Umbilical cord (tissue), 1 donor: ENCODE measurements at regions not wholly inside any gene's neighbourhood (a gene's known extent, or its start where the extent isn't known, plus 50 kb on each side); places are given as distances from the start of the nearest gene placed in this dataset.
"Not testable (repeated sequence)": the region's sequence is repeated elsewhere in the genome, so short reads cannot be mapped to it uniquely, and the experiment has no call there.

Experiments
- DNase-seq: peaks from one replicate; pipeline ENCODE4 v3.0.0-alpha.2; 2015; ENCODE audit warnings: low spot score

- DNase-seq, result no peak
Measured at GRCh38 chr9:82445556-82445955, 457.0 kb downstream of the SPATA31D1 start.

- no peak for DNase-seq
Measured at GRCh38 chr9:82447343-82447742, 458.8 kb downstream of the SPATA31D1 start.

DNA sequence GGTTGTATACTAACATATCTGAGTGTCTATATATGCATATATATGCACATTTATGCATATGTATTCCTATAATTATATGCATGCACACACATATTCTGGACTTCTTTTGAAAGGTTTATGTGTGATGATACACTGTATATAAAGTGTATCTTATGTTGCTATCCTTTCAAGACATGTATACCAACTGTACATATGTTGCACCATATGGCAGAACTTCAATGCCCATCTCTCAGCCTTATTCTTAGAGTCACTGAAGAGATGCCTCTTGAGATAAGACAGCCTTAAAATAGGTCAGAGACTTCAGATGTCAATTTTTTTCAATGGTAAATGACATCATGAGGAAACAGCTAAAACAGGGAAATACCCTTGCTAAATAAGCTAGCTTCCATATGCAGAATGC is 461.4 kb downstream of the SPATA31D1 start:
- DNase-seq, result no peak

DNA sequence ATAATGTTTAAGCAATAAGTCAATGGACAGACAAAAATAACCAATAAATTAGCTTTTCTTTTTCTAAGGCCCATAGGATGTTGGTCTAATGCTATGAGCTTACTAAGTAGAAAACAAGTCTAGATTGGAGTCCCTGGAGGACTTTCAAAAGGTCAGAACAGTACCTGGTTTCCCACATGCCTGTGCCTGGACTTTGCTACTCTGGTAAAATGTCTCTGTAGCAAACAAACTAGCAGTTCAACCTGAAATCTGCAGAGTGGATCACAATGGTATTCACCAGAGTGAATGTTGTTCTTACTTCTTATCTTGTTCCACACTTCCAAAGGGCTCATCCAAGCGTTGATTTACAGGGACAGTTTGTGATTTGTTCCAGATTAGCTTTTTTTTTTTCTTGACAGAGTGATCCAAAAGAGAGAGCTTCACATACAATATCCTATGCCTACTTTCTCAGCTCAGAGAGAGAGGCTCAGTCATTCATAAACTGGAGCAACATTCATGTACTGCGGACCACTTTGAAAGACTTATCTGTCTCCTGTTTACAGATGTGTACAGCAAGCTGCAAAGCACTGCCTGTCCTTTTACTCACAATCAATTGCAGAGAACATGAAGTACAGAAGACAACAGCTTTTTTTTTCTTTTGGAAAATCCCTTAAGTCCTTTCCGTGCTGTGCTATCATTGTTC is 466.1 kb downstream of the SPATA31D1 start:
- peak; percentile 11 for DNase-seq

- peak; percentile 12 for DNase-seq
Measured at GRCh38 chr9:82456642-82457041, 468.1 kb downstream of the SPATA31D1 start.

- no peak for DNase-seq
Measured at GRCh38 chr9:82457298-82457697, 468.7 kb downstream of the SPATA31D1 start.

DNA sequence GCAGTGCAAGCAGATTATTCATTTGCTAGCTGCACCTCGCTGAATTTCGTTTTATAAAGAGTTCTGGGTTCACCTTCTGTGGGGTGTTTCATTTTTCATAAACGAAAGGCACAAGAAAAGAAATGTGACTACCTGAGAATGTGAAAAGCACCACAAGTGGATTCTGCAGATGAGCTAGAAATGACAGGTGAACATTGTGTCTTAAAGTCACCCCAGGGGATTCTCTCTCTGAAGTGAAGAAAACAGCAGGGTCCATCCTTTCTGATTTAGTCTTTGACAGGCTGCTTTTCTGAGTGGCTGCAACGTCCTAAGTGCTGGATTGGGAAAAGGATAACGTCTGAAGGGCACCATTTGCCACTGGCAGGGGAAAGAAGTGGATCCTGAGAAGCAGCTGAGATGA is 469.3 kb downstream of the SPATA31D1 start:
- no peak for DNase-seq

GRCh38 chr9:82458296-82458695 is 469.7 kb downstream of the SPATA31D1 start:
- DNase-seq, result peak; percentile 15

DNA sequence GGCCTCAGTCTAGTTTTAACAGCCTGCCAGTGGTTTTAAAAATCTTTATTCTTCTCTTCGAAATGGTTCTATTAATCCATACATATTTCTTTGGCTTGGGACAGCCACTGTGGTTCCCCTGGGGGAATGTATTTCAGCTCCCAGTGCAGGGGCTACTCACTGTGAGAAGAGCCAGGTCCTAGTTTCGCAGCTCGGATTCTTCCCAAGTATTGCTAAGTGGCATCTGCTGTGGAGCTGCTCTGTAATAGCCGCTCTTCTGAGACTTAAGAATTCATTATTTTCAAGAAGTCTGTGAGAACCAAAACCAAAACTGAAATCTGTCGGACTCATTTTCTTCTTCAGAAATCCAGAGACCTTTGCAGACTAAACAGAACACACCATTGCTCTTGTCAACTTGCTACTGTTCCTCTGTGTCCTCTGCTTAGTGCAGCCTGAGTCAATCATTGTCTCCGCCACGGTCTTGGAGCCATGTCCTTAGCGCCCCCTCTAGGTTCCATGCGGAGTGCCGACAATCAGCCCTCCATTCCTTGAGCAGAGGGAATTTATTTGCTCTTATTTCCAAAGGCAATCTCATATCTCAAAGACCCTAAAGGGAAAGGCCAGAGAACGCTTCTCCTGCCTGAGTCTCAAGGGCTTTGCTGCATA is 478.2 kb downstream of the SPATA31D1 start:
- peak; percentile 35 for DNase-seq

DNA sequence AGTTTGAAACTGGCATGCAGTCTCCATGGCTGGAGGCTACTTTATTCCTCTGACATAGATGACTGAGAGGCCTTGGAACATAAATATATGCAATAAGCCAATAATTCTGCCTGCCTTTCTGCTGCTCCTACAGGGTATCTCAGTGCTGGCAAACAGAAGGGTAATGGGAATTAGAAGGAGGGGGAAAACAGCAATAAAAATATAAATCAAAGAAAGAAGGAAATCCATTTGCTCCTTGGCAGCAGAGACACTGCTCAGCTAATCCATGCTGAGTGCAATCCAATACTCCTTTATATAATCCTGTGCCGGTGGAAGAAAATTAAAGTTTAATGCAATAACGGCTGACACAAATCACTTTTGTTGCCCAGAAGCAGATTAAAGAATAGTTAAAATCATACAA is 478.9 kb downstream of the SPATA31D1 start:
- DNase-seq, result peak; percentile 80

GRCh38 chr9:82474235-82474634 is 485.7 kb downstream of the SPATA31D1 start:
- DNase-seq, result no peak

DNA sequence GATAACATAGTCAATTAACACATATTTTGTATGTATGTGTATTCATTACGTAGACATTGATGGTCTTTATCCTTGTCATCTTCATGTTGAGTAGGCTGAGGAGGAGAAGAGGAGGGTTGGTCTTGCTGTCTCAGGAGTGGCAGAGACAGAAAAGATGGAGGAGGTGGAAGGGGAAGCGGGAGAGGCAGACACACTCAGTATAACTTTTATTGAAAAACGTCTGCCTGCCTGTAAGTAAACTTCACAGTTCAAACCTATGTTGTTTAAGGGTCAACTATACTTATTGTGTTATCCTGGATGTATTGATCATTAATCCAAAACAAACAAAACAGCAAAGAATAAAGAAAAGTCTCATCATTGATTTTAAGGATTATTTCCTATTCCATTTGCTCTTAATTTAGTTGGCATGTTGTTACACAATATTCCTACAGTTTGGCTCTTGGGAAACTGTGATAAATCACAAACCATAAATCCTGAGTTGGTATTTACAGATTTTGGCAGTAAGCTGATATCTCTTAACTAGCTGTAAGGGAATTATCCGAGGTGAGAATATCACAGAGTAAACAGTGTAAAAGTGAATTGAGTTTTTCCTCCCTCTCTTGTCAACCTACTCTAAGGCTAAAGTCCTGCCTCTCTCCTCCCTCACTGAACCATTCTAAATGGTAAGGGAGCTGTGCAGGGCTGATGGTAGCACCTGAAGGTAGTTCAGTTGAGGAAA is 487.2 kb downstream of the SPATA31D1 start:
- DNase-seq, result no peak

DNA sequence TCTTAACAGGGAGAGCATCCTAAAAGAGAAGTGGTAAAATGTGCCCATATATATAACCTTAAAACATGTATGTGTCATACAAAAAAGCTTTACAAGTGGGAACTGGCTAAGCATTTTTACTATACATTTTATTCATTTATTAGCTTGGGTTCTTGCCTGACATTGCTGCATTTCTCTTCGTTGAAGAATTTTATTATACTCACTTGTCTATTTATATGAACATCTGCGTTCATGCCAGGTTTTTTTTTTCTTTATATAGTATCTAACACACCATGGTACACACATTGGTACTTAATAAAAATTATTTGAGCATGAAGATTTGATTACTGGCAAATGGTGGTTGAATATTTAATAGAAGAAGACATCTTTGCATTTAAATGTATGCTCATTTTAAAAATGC is 492.3 kb downstream of the SPATA31D1 start:
- no peak for DNase-seq

DNA sequence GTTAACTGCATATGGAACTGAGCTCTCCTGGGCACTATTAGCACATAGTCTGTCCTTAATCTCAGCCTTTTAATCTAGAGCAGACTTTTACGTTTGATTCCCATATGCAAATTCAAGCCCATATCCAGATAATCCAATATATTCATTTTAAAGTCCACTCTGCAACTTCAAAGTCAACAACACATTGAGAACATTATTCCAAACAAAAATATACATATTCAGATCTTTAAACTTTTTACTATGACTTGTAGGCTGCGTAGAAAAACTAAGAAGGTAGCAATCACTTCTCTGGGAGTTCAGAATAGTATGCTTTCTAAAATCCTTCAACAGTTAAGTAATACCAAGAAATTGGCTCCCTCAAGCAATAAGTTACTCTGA is 499.4 kb downstream of the SPATA31D1 start:
- DNase-seq, result no peak

DNA sequence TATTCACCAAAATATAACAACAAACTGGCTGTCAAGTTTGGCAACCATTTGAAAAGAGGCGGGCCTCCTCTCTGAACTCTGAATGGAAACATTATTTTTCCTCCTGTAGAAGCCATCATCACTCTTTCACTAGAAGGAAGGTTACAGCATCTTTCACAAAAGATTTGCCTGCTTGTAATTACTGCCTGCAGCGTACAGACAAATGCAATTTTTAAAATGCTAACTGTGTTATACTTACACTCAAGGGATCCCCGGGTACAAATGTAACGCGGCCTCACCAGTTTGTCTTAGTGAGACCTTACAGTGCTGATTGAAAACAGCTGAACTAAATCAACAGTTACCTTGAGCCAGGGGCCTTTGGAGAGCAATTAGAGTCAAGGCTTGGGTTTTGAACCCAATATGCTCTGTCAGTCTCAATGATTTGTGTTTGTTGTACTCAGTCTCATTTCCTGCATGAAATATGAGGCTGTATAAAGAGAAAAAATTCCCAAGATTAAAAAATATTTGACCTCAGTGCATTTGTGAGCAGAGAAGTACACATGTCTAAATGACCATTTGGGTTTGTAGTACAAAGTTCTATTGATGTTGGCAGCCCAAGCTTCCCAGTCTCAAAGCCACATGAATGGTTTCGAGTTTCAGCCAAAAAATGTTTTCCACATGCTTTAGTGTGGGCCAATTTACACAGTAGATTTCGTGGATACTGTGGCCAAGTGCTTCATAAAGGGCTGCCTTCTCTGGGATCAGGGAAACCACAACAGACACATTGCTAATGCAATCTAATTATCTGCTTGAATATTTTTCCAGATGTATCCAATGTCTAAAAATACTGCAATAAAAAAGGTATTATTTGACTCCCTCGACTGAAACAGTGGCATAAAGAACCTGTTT is 500.0 kb downstream of the SPATA31D1 start:
- peak; percentile 59 for DNase-seq

DNA sequence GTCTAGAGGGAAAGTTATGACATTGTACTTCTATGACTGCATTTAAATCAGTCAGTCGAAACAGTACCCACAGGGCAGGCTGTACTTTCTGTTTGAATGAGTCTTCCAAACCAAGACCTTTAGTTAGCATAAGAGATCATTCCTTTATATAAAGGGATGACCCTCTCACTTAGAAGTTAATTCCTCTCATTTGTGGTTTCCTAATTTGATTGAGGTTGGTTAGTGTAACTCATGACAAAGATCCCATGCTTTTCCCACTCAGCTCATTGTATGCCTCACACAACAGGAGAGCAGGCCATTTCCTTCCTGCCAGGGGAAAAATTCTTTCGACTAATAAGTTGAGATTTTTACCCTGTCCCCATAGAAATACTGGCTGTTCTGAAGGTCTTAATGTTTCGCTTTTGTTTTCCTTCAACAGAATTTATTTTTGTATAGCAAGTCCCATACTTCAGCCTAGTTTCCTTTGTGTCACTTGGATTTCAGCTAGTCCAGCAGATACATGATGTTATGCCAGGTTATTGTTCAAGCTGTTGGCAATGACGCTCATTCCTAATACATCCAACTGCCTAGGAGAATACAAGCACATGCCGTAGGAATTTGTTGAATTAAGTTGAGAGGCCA is 500.7 kb downstream of the SPATA31D1 start:
- DNase-seq, result peak; percentile 14

DNA sequence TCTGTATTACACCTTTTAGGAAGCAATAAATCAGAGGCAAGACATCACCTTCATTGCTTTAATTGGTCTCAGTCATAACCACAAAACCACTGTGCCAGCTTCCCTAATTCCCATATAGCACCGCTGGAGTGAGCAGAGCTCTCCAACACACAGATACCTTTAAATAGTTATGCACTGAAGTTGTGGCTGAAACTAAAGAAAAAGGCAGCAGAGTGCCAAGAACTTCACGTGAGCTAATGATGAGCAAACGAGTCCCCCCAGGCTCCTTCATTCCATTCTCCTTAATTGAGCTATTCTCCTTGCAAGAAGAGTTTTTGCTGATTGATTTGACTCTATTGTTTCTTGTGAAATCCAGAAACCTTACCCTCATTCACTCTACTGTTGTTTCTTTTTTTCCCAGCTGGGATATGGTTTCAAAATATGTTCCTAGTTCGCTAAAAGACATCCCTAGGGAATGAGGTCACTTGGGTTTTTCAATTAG is 501.5 kb downstream of the SPATA31D1 start:
- peak; percentile 22 for DNase-seq

GRCh38 chr9:82490821-82491220 is 502.2 kb downstream of the SPATA31D1 start:
- DNase-seq, result not testable (repeated sequence)

DNA sequence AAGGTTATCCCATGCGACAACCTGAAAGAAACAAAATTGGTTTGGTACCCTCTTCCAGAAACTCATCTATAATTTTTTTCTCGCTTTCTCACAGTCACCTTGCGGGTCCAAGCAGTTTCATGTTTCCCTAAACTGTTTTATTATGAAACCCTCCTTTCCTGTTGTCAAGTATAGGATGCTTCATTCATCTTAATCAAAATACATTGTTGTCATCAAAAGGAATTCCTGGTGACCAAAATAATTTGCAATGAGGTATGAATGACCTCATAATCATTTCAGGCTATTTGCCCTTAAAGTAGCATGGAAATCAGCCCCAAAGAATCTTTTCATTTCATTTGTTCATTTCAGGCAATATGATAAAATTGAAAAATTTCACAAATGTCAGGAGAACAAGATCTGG is 503.0 kb downstream of the SPATA31D1 start:
- no peak for DNase-seq

DNA sequence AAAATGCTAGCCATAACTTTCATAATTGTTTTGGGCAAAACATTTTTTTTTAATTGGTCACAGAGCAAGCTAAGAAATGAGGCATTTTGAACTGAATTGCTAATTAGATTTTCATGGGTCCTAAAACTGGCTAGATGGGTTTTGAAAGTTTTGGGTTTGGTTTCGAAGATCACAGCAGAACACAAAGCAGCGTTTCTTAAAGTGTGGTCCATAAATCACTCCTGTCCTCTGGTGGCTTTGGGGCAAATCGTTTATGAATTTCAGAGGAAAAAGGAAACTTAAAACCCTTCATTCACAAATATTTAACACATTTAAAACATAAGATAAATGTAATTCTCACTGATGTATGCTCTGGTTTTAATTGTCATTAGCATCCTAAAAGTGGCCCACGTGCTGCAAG is 503.7 kb downstream of the SPATA31D1 start:
- no peak for DNase-seq
